KMS-11 (cell line): ENCODE measurements at regions not wholly inside any gene's neighbourhood (a gene's known extent, or its start where the extent isn't known, plus 50 kb on each side); places are given as distances from the start of the nearest gene placed in this dataset.
A peak's percentile ranks its signal among the peaks of the same experiment; 100 is the strongest.

ENCODE experiments used
- H2AFZ ChIP-seq: fragments of 200-600 bp; sonication (generic); 2 replicates; pipeline ENCODE4 v1.6.1; 2016; ENCODE audit warnings: antibody characterized with exemption, mixed run types, low read depth
- H3K27ac ChIP-seq: fragments of 200-600 bp; sonication (generic); 2 replicates; pipeline ENCODE4 v1.6.1; 2016; ENCODE audit warnings: mild to moderate bottlenecking, mixed run types
- H3K27me3 ChIP-seq: fragments of 200-600 bp; sonication (generic); 2 replicates; pipeline ENCODE4 v1.6.1; 2017; ENCODE audit warnings: mild to moderate bottlenecking, low read depth, mixed run types, moderate library complexity; ENCODE audit not compliant: insufficient read depth
- H3K36me3 ChIP-seq: fragments of 200-600 bp; sonication (generic); 2 replicates; pipeline ENCODE4 v1.6.1; 2017; ENCODE audit warnings: mild to moderate bottlenecking, mixed run types; ENCODE audit not compliant: insufficient read depth
- H3K4me1 ChIP-seq: fragments of 200-600 bp; sonication (generic); 2 replicates; pipeline ENCODE4 v1.6.1; 2016; ENCODE audit warnings: mild to moderate bottlenecking, low read depth, mixed run types; ENCODE audit not compliant: poor library complexity, severe bottlenecking
- H3K4me2 ChIP-seq: fragments of 200-600 bp; sonication (generic); 2 replicates; pipeline ENCODE4 v1.7.0; 2016; ENCODE audit warnings: mild to moderate bottlenecking, mixed run types
- H3K4me3 ChIP-seq: fragments of 200-600 bp; sonication (generic); IDR thresholded peaks from 2 replicates; pipeline ENCODE4 v1.6.1; 2017; ENCODE audit warnings: low read depth, low read length, mixed read lengths; ENCODE audit not compliant: insufficient read depth
- H3K79me2 ChIP-seq: fragments of 200-600 bp; sonication (generic); 2 replicates; pipeline ENCODE4 v1.6.1; 2016; ENCODE audit warnings: low read depth, mixed run types; ENCODE audit not compliant: insufficient read depth
- H3K9ac ChIP-seq: fragments of 200-600 bp; sonication (generic); 2 replicates; pipeline ENCODE4 v1.6.1; 2016; ENCODE audit warnings: mild to moderate bottlenecking, mixed run types
- H4K20me1 ChIP-seq: fragments of 200-600 bp; sonication (generic); 2 replicates; pipeline ENCODE4 v1.6.1; 2016; ENCODE audit warnings: mild to moderate bottlenecking, mixed run types; ENCODE audit not compliant: insufficient read depth
- CTCF ChIP-seq: fragments of 200-600 bp; sonication (generic); conservative IDR thresholded peaks from 2 replicates; pipeline ENCODE4 v1.6.1; 2017; ENCODE audit warnings: low read depth, mild to moderate bottlenecking, antibody characterized with exemption, low read length, moderate library complexity, mixed read lengths

- H3K9ac ChIP-seq: peak overlapping the region; percentile 99
- no peaks in the 10 kb centered on the region for H4K20me1 ChIP-seq
- peak; percentile 52 for TF ChIP-seq CTCF
- H2AFZ ChIP-seq: peak overlapping the region; percentile 73
- 0 out of 2 replicates have a peak, but pooled peaks cover 5% of the 10 kb centered on the region for H3K27me3 ChIP-seq
- peak overlapping the region; percentile 99 for H3K27ac ChIP-seq
- peak overlapping the region; percentile 41 for H3K4me3 ChIP-seq
- no peaks in the 10 kb centered on the region for H3K36me3 ChIP-seq
- no peaks in the 10 kb centered on the region for H3K79me2 ChIP-seq
- peaks cover 17% of the 10 kb centered on the region for H3K4me1 ChIP-seq
- peak overlapping the region; percentile 90 for H3K4me2 ChIP-seq
These were observed 90.7 kb upstream of the ARID1B start for GRCh38 chr6:156686301-156686994.

GRCh38 chr6:156685823-156686222 lies 91.4 kb upstream of the ARID1B start:
- Histone ChIP-seq H3K4me3 (no peak overlapping the region), H4K20me1 (no peaks in the 10 kb centered on the region), H3K4me1 (peaks cover 17% of the 10 kb centered on the region), H3K27ac (peak overlapping the region; percentile 99), H3K27me3 (0 out of 2 replicates have a peak, but pooled peaks cover 5% of the 10 kb centered on the region), H2AFZ (peak overlapping the region; percentile 73), H3K36me3 (no peaks in the 10 kb centered on the region), H3K4me2 (peak overlapping the region; percentile 90), H3K9ac (peak overlapping the region; percentile 99; the same call in 1 of the 2 replicates), H3K79me2 (no peaks in the 10 kb centered on the region)
- TF ChIP-seq CTCF: no peak

- H3K79me2 ChIP-seq: no peaks in the 10 kb centered on the region
- H3K9ac ChIP-seq: no peak overlapping the region
- no peak overlapping the region for H2AFZ ChIP-seq
- no peak overlapping the region for H3K4me2 ChIP-seq
- peaks cover 17% of the 10 kb centered on the region for H3K4me1 ChIP-seq
- no peak overlapping the region for H3K4me3 ChIP-seq
- H3K27ac ChIP-seq: no peak overlapping the region
- H4K20me1 ChIP-seq: no peaks in the 10 kb centered on the region
- H3K27me3 ChIP-seq: 0 out of 2 replicates have a peak, but pooled peaks cover 5% of the 10 kb centered on the region
- H3K36me3 ChIP-seq: no peaks in the 10 kb centered on the region
- no peak for TF ChIP-seq CTCF
These were observed 93.4 kb upstream of the ARID1B start for GRCh38 chr6:156683821-156684220.

- Histone ChIP-seq H2AFZ (no peak overlapping the region), H3K27ac (no peak overlapping the region), H3K36me3 (no peaks in the 10 kb centered on the region), H3K4me1 (no peaks in the 10 kb centered on the region), H3K27me3 (no peaks in the 10 kb centered on the region), H3K79me2 (no peaks in the 10 kb centered on the region), H3K4me2 (no peak overlapping the region), H3K9ac (no peak overlapping the region), H3K4me3 (no peak overlapping the region), H4K20me1 (no peaks in the 10 kb centered on the region)
- TF ChIP-seq CTCF: no peak
These were observed 100.5 kb upstream of the ARID1B start for GRCh38 chr6:156676721-156677120.
